Testis (tissue), 2 donors: ENCODE measurements at regions not wholly inside any gene's neighbourhood (a gene's known extent, or its start where the extent isn't known, plus 50 kb on each side); places are given as distances from the start of the nearest gene placed in this dataset.

Experiments used
- DNase-seq: peaks from one replicate; pipeline ENCODE4 v3.0.0-alpha.2; 2019
- H3K27ac ChIP-seq, 2 donors: fragments of 200-600 bp; sonication (generic); one replicate each; pipeline ENCODE4 v1.5.1; 2019
- H3K27me3 ChIP-seq: fragments of 200-600 bp; sonication (generic); one replicate; pipeline ENCODE4 v1.5.1; 2019
- H3K36me3 ChIP-seq: fragments of 200-600 bp; sonication (generic); one replicate; pipeline ENCODE4 v1.5.1; 2017; ENCODE audit warnings: low read depth; ENCODE audit errors: missing control alignments
- H3K4me1 ChIP-seq: fragments of 200-600 bp; sonication (generic); one replicate; pipeline ENCODE4 v1.5.1; 2019
- H3K4me3 ChIP-seq, 2 donors: fragments of 200-600 bp; sonication (generic); one replicate each; pipeline ENCODE4 v1.5.1; 2017 to 2019
- H3K9me3 ChIP-seq: fragments of 200-600 bp; sonication (generic); one replicate; pipeline ENCODE4 v1.5.1; 2017
- CTCF ChIP-seq, 3 experiments: fragments of 450-650 bp in 2 of 3; fragments of 200-600 bp in 1 of 3; sonication (generic) in 1 of 3; IDR thresholded peaks; one replicate each; pipeline ENCODE4 v1.5.1; 2016 to 2019; ENCODE audit warnings: antibody characterized with exemption in 3 of 3, mild to moderate bottlenecking in 2 of 3, moderate library complexity in 1 of 3
- POLR2A ChIP-seq: fragments of 450-650 bp; IDR thresholded peaks from one replicate; pipeline ENCODE4 v1.6.1; 2017; ENCODE audit warnings: antibody characterized with exemption, mild to moderate bottlenecking, moderate library complexity
- WGBS, 2 donors: methylation state at CpG; one replicate each; pipeline ENCODE4 v1.1.5; 2018; 5-methylcytosine and 5-hydroxymethylcytosine counted together
- intact Hi-C: fragments of 100-400 bp; cut with DNase I; formaldehyde crosslinking; loops from one replicate; pipeline ENCODE4 v1.15.1; 2023; ENCODE audit warnings: low total_unique reads

DNA sequence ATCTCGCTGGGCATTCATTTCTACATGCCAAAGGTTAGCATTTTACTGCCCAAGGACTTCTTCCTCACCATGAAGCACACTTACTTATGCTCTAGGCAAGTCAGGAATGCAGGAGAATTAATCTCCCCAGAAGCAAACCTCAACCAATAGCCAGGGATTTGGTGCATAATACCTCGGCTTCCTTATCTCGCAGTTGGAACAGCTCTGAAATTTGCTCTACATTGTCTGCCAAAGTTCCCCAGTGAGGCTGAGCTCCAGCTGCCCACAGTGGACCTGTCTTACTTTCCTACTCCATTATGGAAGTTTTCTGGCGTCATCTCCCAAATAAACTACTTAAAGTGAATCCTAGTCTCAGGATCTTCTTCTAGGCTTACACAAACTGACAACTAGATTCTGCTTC lies 57.6 kb upstream of the PPM1J start:
- H3K27ac ChIP-seq: no peak overlapping the region
- H3K9me3 ChIP-seq: no peaks in the 10 kb centered on the region
- no peaks in the 10 kb centered on the region for H3K27me3 ChIP-seq
- intact Hi-C loops: no loop called here
- no peaks in the 10 kb centered on the region for H3K36me3 ChIP-seq
- no peak for DNase-seq
- WGBS, 2 donors: 31 to 42% methylated on average over 4 of the region's 4 CpGs
- no peak overlapping the region for H3K4me3 ChIP-seq
- H3K4me1 ChIP-seq: no peaks in the 10 kb centered on the region
- TF ChIP-seq POLR2A: no peak
- no peak for TF ChIP-seq CTCF (IDR thresholded peaks at IDR 0.05)

DNA sequence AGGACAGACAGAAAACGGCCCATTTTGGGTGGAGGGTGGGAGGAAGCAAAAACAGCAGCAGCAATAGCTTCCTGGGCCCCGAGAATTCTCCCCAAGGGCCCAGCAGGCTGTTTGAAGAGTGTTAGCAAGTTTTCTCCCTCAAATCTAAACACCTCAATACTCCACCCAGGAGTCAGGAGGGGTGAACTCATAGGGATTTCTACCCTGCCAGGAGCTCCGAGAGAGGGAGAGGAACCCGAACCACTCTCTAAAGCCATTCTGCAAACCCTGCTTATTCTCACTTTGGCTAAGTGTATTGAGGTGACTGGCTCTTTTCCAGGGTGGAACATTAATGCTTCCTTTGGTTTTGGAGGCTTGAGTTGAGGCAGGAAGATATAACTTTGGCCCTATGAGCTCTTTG lies 55.6 kb upstream of the PPM1J start:
- no peaks in the 10 kb centered on the region for H3K9me3 ChIP-seq
- intact Hi-C loops: no loop called here
- H3K27ac ChIP-seq: no peak overlapping the region
- no peaks in the 10 kb centered on the region for H3K36me3 ChIP-seq
- H3K4me3 ChIP-seq: no peak overlapping the region
- 46 to 73% methylated on average over 4 of the region's 4 CpGs for WGBS, 2 donors
- TF ChIP-seq CTCF (IDR thresholded peaks at IDR 0.05): no peak
- no peaks in the 10 kb centered on the region for H3K4me1 ChIP-seq
- DNase-seq: no peak
- no peaks in the 10 kb centered on the region for H3K27me3 ChIP-seq

- Histone ChIP-seq H3K4me3 (no peak overlapping the region), H3K27ac (no peak overlapping the region), H3K36me3 (no peaks in the 10 kb centered on the region), H3K27me3 (no peaks in the 10 kb centered on the region), H3K9me3 (no peaks in the 10 kb centered on the region), H3K4me1 (no peaks in the 10 kb centered on the region)
- WGBS, 2 donors: 71 to 72% methylated on average over 4 of the region's 4 CpGs
- no peak for TF ChIP-seq POLR2A
- no peak for DNase-seq
- intact Hi-C loops: no loop called here
These were observed 54.5 kb upstream of the PPM1J start for GRCh38 chr1:112769611-112770010.

- Histone ChIP-seq H3K4me3 (no peak overlapping the region), H3K9me3 (no peaks in the 10 kb centered on the region), H3K4me1 (no peaks in the 10 kb centered on the region), H3K36me3 (no peaks in the 10 kb centered on the region), H3K27ac (no peak overlapping the region), H3K27me3 (no peaks in the 10 kb centered on the region)
- DNase-seq: no peak
- no peak for TF ChIP-seq POLR2A
- no peak for TF ChIP-seq CTCF (IDR thresholded peaks at IDR 0.05)
- intact Hi-C loops: no loop called here
- 95 to 98% methylated on average over 3 of the region's 3 CpGs for WGBS, 2 donors
These were observed 52.5 kb upstream of the PPM1J start for GRCh38 chr1:112767646-112768045.
